H1 (cell line): ENCODE measurements at regions not wholly inside any gene's neighbourhood (a gene's known extent, or its start where the extent isn't known, plus 50 kb on each side); places are given as distances from the start of the nearest gene placed in this dataset.

Source experiments
- CTCF ChIA-PET: fragments of 300-600 bp; sonication (Branson Sonifier 250); formaldehyde crosslinking; loops from one replicate; lab custom pipeline; 2021; ENCODE audit not compliant: partially characterized antibody; lab: Charles Lee
- POLR2A ChIA-PET: fragments of 300-600 bp; sonication (Branson Sonifier 250); formaldehyde crosslinking; loops from one replicate; lab custom pipeline; 2021; ENCODE audit warnings: inconsistent platforms; ENCODE audit not compliant: partially characterized antibody; lab: Charles Lee
- DNase-seq, 2 experiments: peaks; one replicate each; pipeline versions ENCODE4 v3.0.0 to v3.0.0-alpha.2; 2010 to 2022; ENCODE audit warnings: low spot score in 2 of 2, low read depth in 1 of 2, mixed read lengths in 1 of 2
- FAIRE-seq: peaks from 2 replicates; lab custom pipeline; 2011; peaks lifted over from hg19 to GRCh38; lab: Jason Lieb, UNC
- H2AFZ ChIP-seq: 2 replicates; pipeline ENCODE4 v1.8.1; 2012; ENCODE audit warnings: low read length, inconsistent platforms
- H2AK5ac ChIP-seq: 2 replicates; pipeline ENCODE4 v1.6.1; 2013; ENCODE audit warnings: low read depth, low read length
- H2BK120ac ChIP-seq: replicated peaks from 2 replicates; pipeline ENCODE3; 2013; ENCODE audit warnings: low read depth, low read length, inconsistent platforms
- H2BK12ac ChIP-seq: 2 replicates; pipeline ENCODE4 v1.6.1; 2013; ENCODE audit warnings: low read depth, low read length
- H2BK15ac ChIP-seq: 2 replicates; pipeline ENCODE4 v1.6.1; 2013; ENCODE audit warnings: low read length
- H2BK20ac ChIP-seq: 2 replicates; pipeline ENCODE4 v1.6.1; 2013; ENCODE audit warnings: low read length
- H2BK5ac ChIP-seq: 2 replicates; pipeline ENCODE4 v1.6.1; 2013; ENCODE audit warnings: low read depth, low read length
- H3K14ac ChIP-seq: 2 replicates; pipeline ENCODE4 v1.6.1; 2013; ENCODE audit warnings: inconsistent platforms; ENCODE audit not compliant: insufficient read length
- H3K18ac ChIP-seq: 2 replicates; pipeline ENCODE4 v1.6.1; 2013; ENCODE audit warnings: low read length; ENCODE audit errors: extremely low read depth
- H3K23ac ChIP-seq: 2 replicates; pipeline ENCODE4 v1.6.1; 2013; ENCODE audit warnings: inconsistent platforms; ENCODE audit not compliant: insufficient read length
- H3K23me2 ChIP-seq: 2 replicates; pipeline ENCODE4 v1.6.1; 2013; ENCODE audit warnings: low read depth, low read length
- H3K27ac ChIP-seq: 2 replicates; pipeline ENCODE4 v1.6.1; 2011; ENCODE audit warnings: low read depth, low read length, inconsistent platforms
- H3K27me3 ChIP-seq, 4 experiments: replicated peaks in 1 of 4; 1 replicate in 1 of 4; 2 replicates in 3 of 4; pipeline versions ENCODE4 v1.6.1 to v1.8.1; 2011 to 2013; ENCODE audit warnings: low read length in 3 of 4, mild to moderate bottlenecking in 3 of 4, inconsistent platforms in 2 of 4, mixed read lengths in 2 of 4, moderate library complexity in 1 of 4; ENCODE audit not compliant: control insufficient read depth in 3 of 4, insufficient read depth in 3 of 4; ENCODE audit errors: extremely low read depth in 1 of 4
- H3K36me3 ChIP-seq, 4 experiments: 2 replicates each; pipeline versions ENCODE4 v1.6.1 to v1.8.1; 2011 to 2013; ENCODE audit warnings: mild to moderate bottlenecking in 4 of 4, low read length in 3 of 4, moderate library complexity in 2 of 4, control low read depth in 1 of 4, inconsistent platforms in 1 of 4; ENCODE audit not compliant: insufficient read depth in 4 of 4, control insufficient read depth in 2 of 4
- H3K4ac ChIP-seq: replicated peaks from 2 replicates; pipeline ENCODE3; 2013; ENCODE audit warnings: low read length, low read depth, mixed read lengths, inconsistent platforms; ENCODE audit not compliant: insufficient read length
- H3K4me1 ChIP-seq, 4 experiments: replicated peaks in 1 of 4; 1 replicate in 1 of 4; 2 replicates in 3 of 4; pipeline versions ENCODE4 v1.6.1 to v1.8.1; 2011 to 2013; ENCODE audit warnings: low read length in 3 of 4, inconsistent platforms in 2 of 4, mixed read lengths in 1 of 4; ENCODE audit not compliant: insufficient read depth in 4 of 4, control insufficient read depth in 3 of 4
- H3K4me2 ChIP-seq, 2 experiments: 2 replicates each; pipeline versions ENCODE4 v1.6.1 to v1.8.1; 2011 to 2013; ENCODE audit warnings: low read depth in 2 of 2, low read length in 2 of 2, control low read depth in 1 of 2, inconsistent platforms in 1 of 2, mild to moderate bottlenecking in 1 of 2; ENCODE audit not compliant: insufficient read depth in 1 of 2
- H3K4me3 ChIP-seq, 4 experiments: fragments of 200-600, 300-600 bp in 1 of 4; sonication (generic), shearing (Covaris generic), sonication (Bioruptor Twin) in 1 of 4; 2 replicates each; pipeline versions ENCODE4 v1.5.1 to v1.8.1; 2011 to 2016; ENCODE audit warnings: low read length in 4 of 4, low read depth in 3 of 4, control low read depth in 2 of 4, inconsistent platforms in 2 of 4, mild to moderate bottlenecking in 2 of 4, mixed read lengths in 1 of 4, moderate library complexity in 1 of 4; ENCODE audit not compliant: insufficient read depth in 2 of 4; ENCODE audit errors: extremely low read depth in 1 of 4
- H3K56ac ChIP-seq: replicated peaks from 2 replicates; pipeline ENCODE3; 2013; ENCODE audit warnings: low read depth, mild to moderate bottlenecking, mixed read lengths, low read length, inconsistent platforms; ENCODE audit not compliant: insufficient read length
- H3K79me1 ChIP-seq: 2 replicates; pipeline ENCODE4 v1.6.1; 2013; ENCODE audit warnings: low read depth, low read length, control low read depth
- H3K79me2 ChIP-seq, 2 experiments: 2 replicates each; pipeline versions ENCODE4 v1.6.1 to v1.8.1; 2012 to 2013; ENCODE audit warnings: low read length in 2 of 2, mild to moderate bottlenecking in 2 of 2, inconsistent platforms in 1 of 2; ENCODE audit not compliant: insufficient read depth in 2 of 2, control insufficient read depth in 1 of 2
- H3K9ac ChIP-seq, 4 experiments: replicated peaks in 1 of 4; 1 replicate in 1 of 4; 2 replicates in 3 of 4; pipeline versions ENCODE4 v1.6.1 to v1.8.1; 2011 to 2013; ENCODE audit warnings: low read depth in 3 of 4, low read length in 3 of 4, control low read depth in 2 of 4, mild to moderate bottlenecking in 2 of 4, moderate library complexity in 2 of 4, inconsistent platforms in 1 of 4; ENCODE audit errors: extremely low read depth in 1 of 4
- H3K9me3 ChIP-seq, 2 experiments: 2 replicates each; pipeline versions ENCODE4 v1.6.1 to v1.8.1; 2012 to 2013; ENCODE audit warnings: mild to moderate bottlenecking in 2 of 2, moderate library complexity in 2 of 2, control low read depth in 1 of 2, inconsistent platforms in 1 of 2, low read depth in 1 of 2, low read length in 1 of 2, mixed read lengths in 1 of 2; ENCODE audit not compliant: insufficient read depth in 2 of 2
- H4K20me1 ChIP-seq, 2 experiments: replicated peaks in 1 of 2; 2 replicates each; pipeline versions ENCODE3 to v1.8.1; 2011 to 2013; ENCODE audit warnings: inconsistent platforms in 2 of 2, low read length in 2 of 2, mild to moderate bottlenecking in 1 of 2; ENCODE audit not compliant: insufficient read depth in 2 of 2, control insufficient read depth in 1 of 2
- H4K5ac ChIP-seq: 2 replicates; pipeline ENCODE4 v1.6.1; 2013; ENCODE audit warnings: low read length, low read depth, mixed read lengths, inconsistent platforms; ENCODE audit not compliant: insufficient read length
- H4K8ac ChIP-seq: 2 replicates; pipeline ENCODE4 v1.8.0; 2013; ENCODE audit warnings: mild to moderate bottlenecking, moderate library complexity, low read length, inconsistent platforms; ENCODE audit not compliant: insufficient read depth; ENCODE audit errors: extremely low read depth
- H4K91ac ChIP-seq: replicated peaks from 2 replicates; pipeline ENCODE3; 2013; ENCODE audit warnings: low read length, mixed read lengths, inconsistent platforms; ENCODE audit not compliant: insufficient read length
- MAFK ChIP-seq: IDR thresholded peaks from 2 replicates; pipeline ENCODE4 v1.6.1; 2012; ENCODE audit warnings: low read depth, mild to moderate bottlenecking, improper control_type of control experiment, low read length
- TAF7 ChIP-seq: optimal IDR thresholded peaks from 2 replicates; pipeline ENCODE3; 2011; ENCODE audit warnings: low read depth, mild to moderate bottlenecking, inconsistent platforms, low read length, moderate library complexity, borderline replicate concordance
- WGBS, 2 experiments: shearing (Covaris generic) in 1 of 2; methylation state at CpG; one replicate each; pipeline versions ENCODE4 v1.1.6 to v1.1.7; 2013 to 2015; ENCODE audit warnings: low lambda C conversion rate in 2 of 2, mixed read lengths in 2 of 2, inconsistent platforms in 1 of 2, low coverage in 1 of 2, missing lambda C conversion rate in 1 of 2; ENCODE audit not compliant: insufficient replicate concordance in 2 of 2, insufficient coverage in 1 of 2, insufficient read length in 1 of 2; ENCODE audit errors: extremely low coverage in 1 of 2, missing lambda C conversion rate in 1 of 2; 5-methylcytosine and 5-hydroxymethylcytosine counted together

DNA sequence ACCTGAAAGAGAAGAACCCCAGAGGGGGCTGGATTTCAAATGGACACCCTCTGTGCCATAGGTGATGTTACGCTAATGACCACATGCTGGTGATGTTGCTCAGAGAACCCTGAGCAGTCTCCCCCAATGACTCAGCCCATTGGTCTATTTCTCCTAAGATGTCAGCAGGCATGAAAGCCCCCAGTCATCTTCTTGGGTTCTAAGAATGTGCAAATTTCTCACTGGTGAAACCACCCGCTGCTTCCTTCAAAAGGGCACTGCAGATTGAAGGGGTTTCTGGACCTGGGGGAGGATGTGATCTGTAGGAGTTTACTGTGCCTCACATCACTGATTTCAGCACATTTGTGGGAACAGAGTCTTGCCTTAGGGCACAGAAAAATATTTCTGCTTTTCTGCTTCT is 298.4 kb upstream of the MOCS1 start:
- Histone ChIP-seq H3K79me1 (no peaks in the 10 kb centered on the region), H3K4me1 (peaks cover 0 to 8% (median 3%) of the 10 kb centered on the region in 4 experiments; a peak in 3 of 7 replicates), H3K23me2 (no peaks in the 10 kb centered on the region), H2AFZ (no peak overlapping the region), H3K23ac (no peak overlapping the region), H3K4me3 (no peak overlapping the region), H3K27me3 (no peaks in the 10 kb centered on the region; a peak in 1 of 7 replicates), H3K79me2 (no peaks in the 10 kb centered on the region), H3K18ac (no peak overlapping the region), H2BK15ac (no peak overlapping the region), H3K9ac (no peak overlapping the region), H3K36me3 (no peaks in the 10 kb centered on the region), H4K91ac (no peak overlapping the region), H3K14ac (no peak overlapping the region), H3K27ac (no peak overlapping the region), H3K56ac (no peak overlapping the region), H2BK12ac (no peak overlapping the region), H2BK120ac (no peak overlapping the region), H2BK5ac (no peak overlapping the region), H4K20me1 (no peaks in the 10 kb centered on the region), H3K4me2 (no peak overlapping the region), H4K8ac (no peak overlapping the region), H2AK5ac (no peak overlapping the region), H2BK20ac (no peak overlapping the region), H3K9me3 (0 out of 4 replicates have a peak, but pooled peaks cover 0 to 3% of the 10 kb centered on the region in 2 experiments), H4K5ac (no peak overlapping the region), H3K4ac (no peak overlapping the region)
- WGBS, 2 experiments = 81% methylated on average over 2 of the region's 2 CpGs; no CpG with 5 or more reads in 1 of the 2 experiments
- ChIA-PET POLR2A (no interaction called here), CTCF (interaction anchor here (0.6 to 0.8 kb wide), 3 partner anchors 34 to 122 kb away, joined by 3 read pairs; no protein-coding TSS in a partner anchor)
- TF ChIP-seq MAFK (peak; percentile 37; the same call in 1 of the 2 replicates), TAF7 (no peak)
- FAIRE-seq (peak; percentile 66), DNase-seq (no peak)
